NT2/D1 (cell line): ENCODE measurements at regions not wholly inside any gene's neighbourhood (a gene's known extent, or its start where the extent isn't known, plus 50 kb on each side); places are given as distances from the start of the nearest gene placed in this dataset.
A peak's percentile ranks its signal among the peaks of the same experiment; 100 is the strongest.

Experiments used
- DNase-seq: peaks from one replicate; pipeline ENCODE4 v3.0.0-alpha.2; 2011; ENCODE audit warnings: low read depth, low spot score
- H3K27me3 ChIP-seq: 2 replicates; pipeline ENCODE4 v1.6.0; 2011; ENCODE audit warnings: mild to moderate bottlenecking; ENCODE audit not compliant: insufficient read length, insufficient read depth
- H3K36me3 ChIP-seq: 2 replicates; pipeline ENCODE4 v1.6.1; 2011; ENCODE audit warnings: mild to moderate bottlenecking, low read length, mixed read lengths; ENCODE audit not compliant: insufficient read depth, insufficient read length
- H3K4me1 ChIP-seq: 2 replicates; pipeline ENCODE4 v1.5.1; 2011; ENCODE audit not compliant: insufficient read depth, insufficient read length
- H3K4me3 ChIP-seq: 2 replicates; pipeline ENCODE4 v1.5.1; 2011; ENCODE audit warnings: low read depth; ENCODE audit not compliant: insufficient read length
- H3K9ac ChIP-seq: 2 replicates; pipeline ENCODE4 v1.6.0; 2011; ENCODE audit warnings: low read depth; ENCODE audit not compliant: insufficient read length
- H3K9me3 ChIP-seq: 2 replicates; pipeline ENCODE4 v1.5.1; 2011; ENCODE audit warnings: mild to moderate bottlenecking, low read length; ENCODE audit not compliant: insufficient read depth
- SUZ12 ChIP-seq: IDR thresholded peaks from 2 replicates; pipeline ENCODE4 v1.6.1; 2011; ENCODE audit not compliant: insufficient read length, insufficient read depth; ENCODE audit errors: extremely low read depth
- YY1 ChIP-seq: IDR thresholded peaks from 2 replicates; pipeline ENCODE4 v1.6.1; 2011; ENCODE audit not compliant: insufficient read length, insufficient read depth
- ZNF274 ChIP-seq: IDR thresholded peaks from 2 replicates; pipeline ENCODE4 v1.6.1; 2011; ENCODE audit warnings: mild to moderate bottlenecking, low read depth, low read length

- TF ChIP-seq ZNF274, result no peak
- no peak for TF ChIP-seq YY1
- TF ChIP-seq SUZ12, result no peak
- H3K9ac ChIP-seq, result no peak overlapping the region
- no peaks in the 10 kb centered on the region for H3K9me3 ChIP-seq
- H3K4me1 ChIP-seq, result no peaks in the 10 kb centered on the region
- H3K4me3 ChIP-seq, result no peak overlapping the region
- no peak for DNase-seq
- no peaks in the 10 kb centered on the region for H3K27me3 ChIP-seq
- H3K36me3 ChIP-seq, result no peaks in the 10 kb centered on the region
These were observed 720.9 kb downstream of the BRD1 start for GRCh38 chr22:49106842-49107152.

DNA sequence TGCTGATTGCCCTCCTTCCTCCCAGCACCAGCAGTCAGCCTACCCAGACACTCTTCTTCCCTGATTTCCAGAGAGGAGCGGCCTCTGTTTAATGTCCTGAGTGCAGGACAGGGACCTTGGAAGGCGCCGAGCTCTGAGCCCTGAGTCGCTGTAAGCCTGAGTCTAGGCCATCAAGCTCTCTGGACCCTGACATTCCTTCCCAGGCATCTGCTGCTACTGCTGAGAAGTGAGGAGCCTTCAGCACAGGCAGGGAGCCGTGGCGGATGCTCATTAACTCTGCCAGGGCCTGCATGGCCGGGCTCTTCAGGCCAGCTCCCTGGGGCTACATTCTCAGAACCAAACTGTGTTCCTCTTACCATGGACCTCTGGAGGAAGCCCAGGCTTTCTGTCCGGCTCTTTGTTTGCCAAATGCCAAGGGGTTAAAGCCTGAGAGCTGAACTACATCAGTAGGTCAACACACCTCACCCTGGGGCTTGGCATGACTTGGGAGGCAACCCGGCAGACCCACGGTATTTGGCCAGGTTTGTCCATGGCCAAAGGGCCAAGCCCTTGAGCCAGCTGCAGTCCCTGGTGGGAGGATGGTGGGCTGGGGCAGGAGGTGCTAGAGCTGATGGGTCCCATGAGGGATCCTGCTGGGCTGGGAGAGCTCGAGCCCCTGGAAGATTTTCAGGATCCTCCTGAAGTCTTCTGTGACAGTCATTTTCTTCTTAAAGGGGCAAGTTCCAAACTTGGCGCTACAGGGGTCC lies 721.4 kb downstream of the BRD1 start:
- no peak for DNase-seq
- Histone ChIP-seq H3K9ac (no peak overlapping the region), H3K4me3 (no peak overlapping the region), H3K9me3 (no peaks in the 10 kb centered on the region), H3K27me3 (no peaks in the 10 kb centered on the region), H3K4me1 (no peaks in the 10 kb centered on the region), H3K36me3 (no peaks in the 10 kb centered on the region)
- TF ChIP-seq ZNF274 (no peak), YY1 (no peak), SUZ12 (no peak)

DNA sequence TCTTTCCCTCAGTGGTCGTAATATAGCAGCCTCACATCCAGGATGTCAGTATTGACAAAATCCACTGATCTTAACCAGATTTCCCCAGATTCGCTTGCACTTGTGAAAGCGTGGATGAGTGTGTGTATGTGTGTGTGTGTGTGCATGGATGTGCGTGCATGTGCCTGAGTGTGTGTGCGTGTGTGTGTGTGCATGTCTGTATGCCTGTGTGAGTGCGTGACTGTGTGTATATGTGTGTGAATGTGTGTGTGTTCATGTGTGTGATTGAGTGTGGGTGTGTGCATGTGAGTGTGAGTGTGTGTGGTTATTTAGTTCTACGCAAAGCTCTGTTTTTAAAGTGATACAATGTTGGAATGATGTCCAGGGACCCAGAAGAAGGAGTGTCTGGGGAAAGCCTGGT lies 723.2 kb downstream of the BRD1 start:
- Histone ChIP-seq H3K36me3 (no peaks in the 10 kb centered on the region), H3K9me3 (no peaks in the 10 kb centered on the region), H3K4me1 (no peaks in the 10 kb centered on the region), H3K9ac (no peak overlapping the region), H3K27me3 (no peaks in the 10 kb centered on the region), H3K4me3 (no peak overlapping the region)
- TF ChIP-seq SUZ12 (no peak), YY1 (no peak), ZNF274 (no peak)
- no peak for DNase-seq

DNA sequence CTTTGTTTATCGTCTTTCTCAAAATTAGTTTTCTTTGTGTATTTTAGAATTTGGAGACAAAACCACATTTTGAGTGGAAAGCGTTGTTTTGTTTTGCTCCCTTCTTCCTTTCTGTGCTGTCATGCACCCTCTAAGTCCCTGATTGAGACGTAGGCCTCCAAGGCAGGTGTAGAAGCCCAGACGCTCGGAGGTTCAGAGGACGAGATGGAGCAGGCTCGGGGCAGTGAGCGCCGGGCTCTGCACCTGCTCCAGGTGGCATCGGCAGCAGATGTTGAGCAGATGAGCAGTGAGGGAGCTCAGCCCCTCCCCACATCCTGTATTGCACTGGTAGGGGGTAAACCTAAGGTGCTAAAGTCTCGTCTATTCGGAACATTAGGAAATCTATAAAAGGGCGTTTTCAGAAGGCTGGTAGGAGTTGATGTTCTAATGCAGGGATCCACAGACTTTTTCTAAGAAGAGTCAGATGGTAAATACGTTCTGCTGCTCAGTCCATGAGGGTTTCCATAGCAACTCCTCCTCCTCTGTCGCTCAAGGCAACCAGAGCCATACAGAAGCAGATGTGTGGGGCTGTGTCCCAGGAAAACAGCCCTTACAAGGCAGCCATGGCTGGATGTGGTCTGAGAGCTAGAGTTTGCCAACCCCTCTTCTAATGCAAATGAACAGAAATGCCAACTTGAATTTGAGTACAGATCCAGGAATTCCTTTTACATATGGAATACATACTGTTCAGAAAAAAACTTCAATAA lies 724.2 kb downstream of the BRD1 start:
- no peaks in the 10 kb centered on the region for H3K27me3 ChIP-seq

DNA sequence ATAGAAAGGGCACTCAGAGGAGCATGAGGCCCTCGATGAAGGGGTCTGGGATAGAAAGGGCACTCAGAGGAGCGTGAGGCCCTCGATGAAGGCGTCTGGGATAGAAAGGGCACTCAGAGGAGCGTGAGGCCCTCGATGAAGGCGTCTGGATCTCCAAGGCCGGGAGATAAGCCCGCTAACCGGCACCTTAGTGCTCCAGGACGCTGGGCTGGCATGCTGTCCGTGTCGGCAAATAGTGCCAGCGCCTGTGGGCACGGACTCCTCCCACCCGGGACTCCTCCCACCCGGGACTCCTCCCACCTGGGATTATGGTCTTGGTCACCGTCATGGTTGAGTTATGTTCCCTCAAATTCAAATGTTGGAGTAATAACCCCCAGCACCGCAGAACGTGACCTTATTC lies 725.3 kb downstream of the BRD1 start:
- no peak for TF ChIP-seq YY1
- no peak for TF ChIP-seq ZNF274
- no peak for TF ChIP-seq SUZ12
- Histone ChIP-seq H3K9me3 (no peaks in the 10 kb centered on the region), H3K27me3 (no peaks in the 10 kb centered on the region), H3K36me3 (no peaks in the 10 kb centered on the region), H3K4me1 (no peaks in the 10 kb centered on the region), H3K9ac (no peak overlapping the region), H3K4me3 (no peak overlapping the region)
- DNase-seq, result no peak

More for the DNA sequence above, 724.2 kb downstream of the BRD1 start:
- no peak for TF ChIP-seq ZNF274
- no peak for TF ChIP-seq YY1
- TF ChIP-seq SUZ12, result no peak
- Histone ChIP-seq H3K9ac (no peak overlapping the region), H3K9me3 (no peaks in the 10 kb centered on the region), H3K4me3 (no peak overlapping the region), H3K4me1 (no peaks in the 10 kb centered on the region), H3K36me3 (no peaks in the 10 kb centered on the region)
- peak; percentile 15 for DNase-seq

GRCh38 chr22:49101873-49102272 lies 725.8 kb downstream of the BRD1 start:
- TF ChIP-seq SUZ12, result no peak
- TF ChIP-seq YY1, result no peak
- TF ChIP-seq ZNF274, result no peak
- Histone ChIP-seq H3K9ac (no peak overlapping the region), H3K27me3 (no peaks in the 10 kb centered on the region)

DNA sequence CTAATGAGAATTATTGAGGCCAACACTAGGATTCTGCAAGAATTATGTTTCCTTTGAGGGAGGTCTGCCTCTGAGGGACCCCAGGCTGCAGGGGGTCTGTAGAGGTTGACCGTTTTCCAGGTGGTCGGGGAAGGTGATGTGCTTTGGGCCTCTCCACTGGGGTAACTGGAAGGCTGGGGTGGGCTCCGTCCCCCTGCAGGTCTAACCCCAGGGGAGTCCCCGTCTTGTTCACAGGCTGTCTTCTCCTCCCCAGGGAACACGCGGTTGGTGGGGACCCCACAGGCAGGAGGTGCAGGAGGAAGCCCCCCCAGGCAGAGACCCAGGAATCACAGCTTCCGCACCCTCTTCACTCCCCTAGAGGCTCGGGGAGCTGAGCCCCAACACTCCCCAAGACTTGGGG lies 726.4 kb downstream of the BRD1 start:
- no peak for DNase-seq
- Histone ChIP-seq H3K9ac (no peak overlapping the region), H3K9me3 (no peaks in the 10 kb centered on the region), H3K4me3 (no peak overlapping the region), H3K36me3 (no peaks in the 10 kb centered on the region), H3K4me1 (no peaks in the 10 kb centered on the region), H3K27me3 (no peaks in the 10 kb centered on the region)
- TF ChIP-seq SUZ12 (no peak), ZNF274 (no peak), YY1 (no peak)

More at GRCh38 chr22:49101873-49102272, 725.8 kb downstream of the BRD1 start:
- H3K36me3 ChIP-seq, result no peaks in the 10 kb centered on the region
- no peak overlapping the region for H3K4me3 ChIP-seq
- no peaks in the 10 kb centered on the region for H3K9me3 ChIP-seq
- no peaks in the 10 kb centered on the region for H3K4me1 ChIP-seq
- no peak for DNase-seq
